GM19240 (cell line): ENCODE measurements at regions not wholly inside any gene's neighbourhood (a gene's known extent, or its start where the extent isn't known, plus 50 kb on each side); places are given as distances from the start of the nearest gene placed in this dataset.
"Not testable (repeated sequence)": the region's sequence is repeated elsewhere in the genome, so short reads cannot be mapped to it uniquely, and the experiment has no call there.

Source experiments
- DNase-seq: peaks from one replicate; pipeline ENCODE4 v3.0.0; 2011; ENCODE audit warnings: low spot score; ENCODE audit not compliant: insufficient read length

DNA sequence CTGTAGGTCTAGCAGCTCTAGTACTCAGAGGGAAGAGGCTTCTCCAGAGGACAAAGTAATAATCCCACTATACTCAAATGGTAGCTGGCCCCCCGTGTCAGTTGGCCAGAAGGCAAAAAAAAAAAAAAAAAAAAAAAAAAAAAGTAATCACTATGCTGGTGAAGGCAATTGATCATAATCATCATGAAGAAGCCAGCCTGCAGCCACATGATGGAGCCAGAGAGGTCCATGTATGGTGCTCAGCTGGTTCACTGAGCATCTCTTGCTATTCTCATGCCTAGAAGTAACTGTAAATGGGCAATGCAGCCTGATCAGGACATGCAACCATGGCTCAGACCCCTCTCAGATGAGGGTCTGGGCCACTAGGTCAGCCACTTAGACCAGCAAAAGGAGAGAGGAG, 378.8 kb downstream of the MED13L start:
- DNase-seq: no peak

DNA sequence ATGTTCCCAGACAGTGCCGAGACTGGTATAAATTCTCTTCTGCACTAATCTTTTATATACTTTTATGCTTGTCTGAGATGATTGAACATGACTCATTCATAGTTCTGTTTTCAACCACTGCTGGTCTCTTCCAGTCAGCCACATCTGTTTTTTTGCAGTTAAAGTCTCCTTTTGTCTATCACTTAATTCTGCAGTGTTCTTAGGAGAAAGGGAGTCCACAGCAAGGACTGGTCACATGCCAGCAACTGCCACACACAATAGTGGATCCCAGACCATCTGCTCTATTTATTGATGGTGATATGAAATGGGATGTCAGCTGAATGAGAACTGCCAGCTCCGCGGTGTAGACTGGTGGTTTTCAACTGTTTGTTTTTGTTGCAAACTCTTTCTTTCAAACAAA, 379.8 kb downstream of the MED13L start:
- DNase-seq: no peak

DNA sequence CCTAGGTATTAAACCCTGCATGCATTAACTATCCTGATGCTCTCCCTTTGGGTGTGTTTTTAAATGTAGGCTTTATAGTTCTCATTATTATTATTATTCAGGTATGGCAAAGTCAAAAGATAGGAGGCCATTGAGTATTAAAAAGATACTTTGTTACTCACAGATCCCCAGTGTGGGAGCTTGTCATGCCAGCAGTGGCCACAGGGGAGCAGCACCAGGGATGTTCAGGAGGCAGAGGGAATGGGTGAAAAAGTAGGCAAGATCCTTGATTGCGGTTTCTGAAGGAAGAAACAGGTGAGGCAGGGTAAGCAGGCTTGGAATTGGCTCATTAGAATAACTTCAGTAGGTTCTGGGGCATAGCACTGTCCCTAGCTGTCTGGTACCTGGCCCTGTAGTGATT, 382.2 kb downstream of the MED13L start:
- no peak for DNase-seq

DNA sequence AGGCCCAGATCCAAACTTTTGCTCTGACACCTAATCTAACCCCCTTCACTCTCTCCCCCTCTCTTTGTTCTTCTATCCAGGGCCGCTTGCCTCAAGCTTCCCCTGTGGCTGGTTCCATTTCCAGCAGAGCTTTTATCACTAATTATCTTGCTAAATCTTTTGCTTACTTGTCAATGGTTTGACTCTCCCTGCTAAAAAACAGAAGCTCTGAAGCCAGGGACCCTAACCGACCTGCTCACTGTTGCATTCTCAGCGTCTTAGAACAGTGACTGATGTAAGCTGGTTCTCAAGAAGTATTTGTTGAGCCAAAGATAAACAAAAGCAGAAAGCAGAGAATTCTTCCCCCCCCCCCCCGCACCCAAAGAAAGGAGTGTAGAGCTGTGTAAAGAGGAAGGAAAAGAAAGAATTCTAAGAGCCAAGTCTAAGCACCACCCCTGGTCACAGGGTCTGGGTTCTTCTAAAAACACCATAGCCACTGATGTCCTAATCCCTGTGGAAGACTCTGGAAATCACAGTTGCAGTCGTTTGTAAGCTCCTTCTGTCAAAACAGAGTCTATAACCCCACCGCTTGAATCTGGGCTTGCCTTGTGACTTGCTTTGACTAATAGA, 385.8 kb downstream of the MED13L start:
- DNase-seq: no peak

DNA sequence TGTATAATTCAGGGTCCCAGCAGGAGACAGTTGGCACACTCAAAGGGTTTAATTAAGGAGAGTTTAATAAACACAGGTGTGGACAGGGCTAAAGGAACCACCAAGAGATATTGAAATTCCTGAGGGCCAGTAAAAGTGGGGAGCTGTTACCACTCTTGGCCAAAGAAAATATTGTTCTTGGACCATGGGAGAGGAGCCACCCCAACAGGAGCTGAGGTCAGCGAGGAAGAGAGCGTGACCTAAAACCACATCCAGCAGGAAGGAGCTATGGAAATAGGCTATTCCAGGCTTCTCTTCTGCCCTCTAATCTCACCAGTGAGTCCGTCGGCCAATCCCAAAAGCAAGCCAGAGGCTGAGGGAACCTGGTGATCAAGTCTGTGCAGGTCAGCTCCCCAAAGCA, 390.8 kb downstream of the MED13L start:
- DNase-seq: no peak

DNA sequence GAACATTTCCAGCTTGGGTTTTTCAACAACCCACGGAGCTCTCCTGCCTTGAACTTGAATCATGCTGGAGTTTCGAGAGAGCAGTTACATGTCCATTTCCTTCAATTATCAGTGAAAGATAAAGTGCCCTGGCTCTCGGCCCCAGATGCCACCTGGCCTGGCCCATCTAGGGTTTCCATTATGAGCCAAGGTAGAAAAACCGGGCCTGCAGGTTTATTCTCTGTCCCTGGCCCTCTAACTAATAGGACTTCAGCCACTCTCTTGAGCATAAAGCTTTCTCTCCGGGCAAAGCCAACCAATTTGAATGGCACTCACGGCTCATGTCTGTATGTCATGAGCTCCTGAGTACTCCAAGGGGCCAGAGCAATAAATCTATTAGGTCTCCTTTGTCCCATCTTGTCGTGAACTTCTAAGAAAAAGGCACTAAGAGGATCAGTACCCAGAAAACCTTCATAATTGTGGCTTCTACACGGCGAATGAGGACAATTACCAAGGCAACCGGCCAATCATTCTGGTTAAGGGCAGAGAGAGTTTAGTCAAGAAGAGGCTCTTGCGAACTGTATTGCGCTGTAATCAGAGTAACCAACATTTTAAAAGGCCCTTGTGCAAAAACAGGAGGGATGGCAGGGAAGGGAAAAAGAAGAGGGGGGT, 392.3 kb downstream of the MED13L start:
- DNase-seq: no peak

DNA sequence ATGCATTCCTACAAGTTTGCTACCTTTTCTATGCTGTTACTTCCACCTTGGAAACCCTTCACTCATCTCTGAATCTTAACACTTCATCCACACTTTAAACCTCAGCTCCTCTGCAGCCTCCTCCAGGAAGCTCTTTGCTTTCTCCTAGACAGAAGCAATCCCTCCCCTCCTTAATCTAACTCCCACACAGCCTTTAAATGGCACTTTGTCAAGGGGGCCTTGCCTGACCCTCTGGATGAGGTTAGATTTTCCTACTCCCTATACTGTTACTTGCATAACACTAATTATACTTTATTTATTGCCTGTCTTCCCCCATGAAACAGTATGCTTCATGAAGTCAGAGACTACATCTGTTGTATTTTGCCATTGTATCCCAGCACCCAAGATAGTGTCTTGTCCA, 394.6 kb downstream of the MED13L start:
- no peak for DNase-seq

DNA sequence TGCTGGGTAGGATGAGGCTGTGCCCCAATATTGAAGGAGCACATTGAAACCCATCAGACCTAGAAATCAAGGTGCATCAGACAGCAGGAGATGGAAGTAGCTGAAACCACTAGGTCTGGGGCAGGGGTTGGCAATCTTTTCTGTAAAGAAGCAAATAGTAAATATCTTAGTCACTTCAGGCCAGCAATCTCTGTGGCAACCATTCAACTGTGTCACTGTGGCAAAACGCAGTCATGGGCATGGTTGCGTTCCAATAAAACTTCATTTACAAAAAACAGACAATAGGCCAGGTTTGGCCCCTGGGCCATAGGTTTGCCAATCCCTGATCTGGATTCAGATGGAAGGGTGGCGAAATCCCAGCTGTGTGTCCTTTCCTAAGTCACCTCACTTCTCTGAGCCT, 397.3 kb downstream of the MED13L start:
- DNase-seq: no peak

DNA sequence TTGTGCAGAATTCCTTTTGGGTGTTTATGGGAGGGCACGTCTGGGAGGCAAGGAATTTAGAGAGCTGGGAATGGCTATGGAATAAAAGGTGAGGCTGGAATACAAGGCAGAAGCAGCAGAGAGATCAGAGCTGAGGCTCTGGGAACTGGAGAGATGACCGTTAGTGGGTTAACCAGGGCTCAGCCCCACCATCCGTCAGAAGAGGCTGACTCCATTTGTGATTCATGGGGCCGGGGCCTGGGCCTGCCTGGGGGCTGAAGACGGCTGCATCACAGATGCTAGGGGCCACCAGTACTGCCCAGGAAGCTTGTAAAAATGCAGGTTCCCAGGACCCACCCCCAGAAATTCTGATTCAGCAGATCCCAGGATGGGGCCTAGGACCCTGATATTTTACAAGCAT, 398.1 kb downstream of the MED13L start:
- no peak for DNase-seq

DNA sequence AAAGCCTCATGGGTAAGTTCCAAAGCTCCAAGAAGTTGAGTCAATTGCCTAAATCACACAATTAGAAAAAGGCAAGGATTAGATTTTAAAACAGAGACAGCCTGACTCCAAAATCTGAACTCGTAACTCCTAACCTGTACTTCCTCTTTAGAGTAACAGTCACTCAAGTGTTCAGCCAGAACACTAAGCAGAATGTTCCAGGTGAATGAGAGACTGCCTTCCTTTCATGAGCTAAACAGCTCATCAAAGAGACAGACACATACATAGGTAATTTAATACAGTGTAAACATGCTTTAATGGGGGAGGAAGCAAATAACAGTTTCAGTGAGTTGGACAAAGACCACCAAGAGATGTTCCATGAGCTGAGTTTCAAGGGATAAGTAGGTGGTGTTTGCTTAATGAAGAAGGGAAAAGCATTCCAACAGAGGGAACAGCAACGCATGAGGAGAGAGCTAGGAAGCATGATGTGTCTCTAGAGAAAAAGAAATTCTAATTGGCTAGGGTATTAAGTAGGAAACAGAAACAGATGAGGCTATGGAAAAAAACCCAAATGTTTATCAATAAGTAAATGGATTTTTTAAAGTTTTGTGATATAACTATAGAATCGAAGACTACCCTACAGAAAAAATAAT, 403.9 kb downstream of the MED13L start:
- no peak for DNase-seq

DNA sequence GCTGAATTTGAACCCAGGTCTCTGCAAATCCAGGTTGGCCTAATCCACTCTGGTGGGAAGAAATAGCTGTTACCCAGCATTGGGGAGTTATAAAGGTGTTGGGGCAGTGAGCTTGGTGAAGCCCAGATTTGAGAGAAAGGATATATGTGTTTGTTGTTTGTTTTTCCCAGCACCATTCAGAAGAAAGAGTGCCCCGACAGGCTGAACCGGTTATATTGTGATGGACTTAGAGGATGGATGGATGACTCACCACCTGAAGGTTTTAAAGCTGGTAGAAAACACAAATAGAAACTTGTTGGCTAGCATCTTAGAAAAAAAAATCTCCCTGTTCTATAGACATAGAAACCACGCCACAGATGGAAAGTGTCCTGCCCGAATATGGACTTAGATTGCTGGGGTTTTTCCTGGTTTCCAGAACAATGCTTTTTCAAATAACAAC, 404.6 kb downstream of the MED13L start:
- no peak for DNase-seq

DNA sequence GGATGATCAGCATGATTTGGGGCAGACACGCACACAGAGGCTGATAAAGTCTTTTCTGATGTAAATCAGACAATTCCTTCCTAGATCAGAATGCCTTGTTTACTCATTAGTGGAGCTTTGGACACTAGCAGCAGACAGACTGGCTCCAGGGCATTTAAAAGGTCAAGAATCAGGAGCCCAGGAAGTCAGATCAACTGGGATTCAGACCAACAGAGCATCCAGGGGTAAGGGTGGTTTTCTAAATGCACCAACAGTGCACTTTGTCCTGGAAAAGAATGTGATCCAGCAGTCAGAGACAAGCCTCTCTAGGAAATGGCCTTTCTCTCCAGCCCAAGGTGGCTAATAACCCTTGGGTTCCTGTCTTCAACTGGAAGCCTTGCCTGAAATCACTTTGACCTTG, 405.3 kb downstream of the MED13L start:
- no peak for DNase-seq

DNA sequence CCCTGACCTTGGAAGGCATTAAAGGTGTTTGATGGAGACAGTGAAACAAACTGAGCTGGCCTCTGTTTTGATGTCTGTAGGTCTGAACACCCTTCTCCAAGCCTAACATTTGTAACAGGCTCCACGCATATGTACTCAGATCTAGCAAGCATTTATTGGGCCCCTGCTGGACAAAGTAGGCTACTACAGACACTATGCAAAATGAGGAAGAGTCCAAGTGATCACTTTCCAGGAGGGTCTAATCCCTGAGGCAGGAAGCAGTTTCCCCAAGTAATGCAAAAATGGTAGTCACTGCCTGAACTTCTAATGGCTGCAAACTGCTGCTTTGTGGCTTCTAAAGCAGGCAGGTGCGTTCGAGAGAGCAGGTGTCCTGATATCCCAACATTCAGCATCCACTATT, 405.8 kb downstream of the MED13L start:
- DNase-seq: peak; percentile 14

DNA sequence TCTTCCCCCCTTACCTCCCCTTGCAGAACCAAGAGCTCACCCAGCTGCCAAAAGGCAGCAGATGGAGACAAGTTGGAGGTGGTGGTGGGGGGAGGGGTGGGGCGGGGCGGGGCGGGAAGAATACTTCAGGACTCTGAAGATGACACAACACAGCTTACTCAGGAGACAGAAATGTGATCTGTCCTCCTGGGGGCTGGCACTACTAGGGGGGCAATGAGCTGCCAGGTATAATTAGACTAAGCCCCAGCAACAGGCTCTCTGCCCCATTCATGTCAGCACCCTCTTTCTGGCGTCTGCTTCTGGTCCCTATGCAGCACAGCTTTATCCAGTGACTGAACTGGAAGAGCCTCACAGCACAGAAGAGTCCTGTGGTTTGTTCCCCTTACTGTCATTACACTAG, 407.0 kb downstream of the MED13L start:
- DNase-seq: no peak

DNA sequence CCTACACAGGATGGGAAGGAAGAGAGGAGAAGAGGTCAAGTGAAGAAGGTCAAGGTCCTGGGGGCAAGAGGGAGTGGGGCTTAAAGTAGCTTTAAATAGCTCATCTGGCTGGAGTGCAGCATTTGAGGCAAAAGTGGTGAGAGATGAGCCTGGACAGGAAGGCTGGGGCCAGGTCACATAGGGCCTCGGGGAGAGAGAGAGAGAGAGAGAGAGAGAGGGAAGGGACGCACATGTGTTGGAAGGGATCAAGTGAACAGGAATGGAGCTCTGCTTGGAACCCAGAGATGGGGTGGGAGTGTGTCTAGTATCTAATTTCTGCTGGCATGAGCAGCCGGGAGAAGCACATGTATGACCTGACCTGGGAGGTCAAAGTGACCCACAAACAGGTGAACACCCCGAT, 407.5 kb downstream of the MED13L start:
- no peak for DNase-seq

DNA sequence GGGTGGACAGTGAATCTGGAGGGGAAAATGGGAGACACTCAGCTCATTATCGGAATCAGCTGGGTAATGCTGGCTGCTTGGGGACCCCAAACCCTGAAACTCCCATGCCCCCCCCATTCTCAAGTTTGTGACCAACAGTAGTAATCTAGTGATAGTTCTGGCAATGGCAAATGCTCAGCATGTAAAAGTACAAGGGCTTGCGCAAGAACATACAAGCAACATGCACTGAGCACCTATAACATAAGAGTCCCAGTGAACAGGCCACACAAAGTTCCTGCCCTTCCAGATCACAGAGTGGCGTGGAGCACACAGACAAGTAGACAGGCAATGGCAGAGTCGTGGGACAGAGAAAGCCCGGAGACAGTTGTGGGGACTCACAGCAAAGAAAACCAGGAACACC, 407.9 kb downstream of the MED13L start:
- DNase-seq: no peak

DNA sequence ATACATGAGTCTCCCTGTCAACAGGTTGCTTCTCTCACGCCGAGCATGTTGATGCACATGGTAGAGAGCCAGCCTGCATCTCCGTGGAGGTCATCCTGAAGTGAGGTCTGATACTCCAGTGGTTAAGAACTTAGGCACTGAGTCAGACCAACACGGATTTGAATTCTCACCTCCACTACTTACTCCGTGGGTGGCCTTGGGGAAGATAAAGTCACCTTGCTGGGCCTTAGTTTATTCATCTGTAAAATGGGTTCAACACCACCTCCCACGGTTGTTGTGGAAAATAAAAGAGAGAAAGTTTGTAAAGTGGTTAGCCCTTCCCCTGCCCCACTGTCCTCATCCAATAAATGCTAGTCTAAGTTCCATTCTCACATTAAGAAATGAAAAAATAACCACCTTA, 408.9 kb downstream of the MED13L start:
- DNase-seq: no peak

DNA sequence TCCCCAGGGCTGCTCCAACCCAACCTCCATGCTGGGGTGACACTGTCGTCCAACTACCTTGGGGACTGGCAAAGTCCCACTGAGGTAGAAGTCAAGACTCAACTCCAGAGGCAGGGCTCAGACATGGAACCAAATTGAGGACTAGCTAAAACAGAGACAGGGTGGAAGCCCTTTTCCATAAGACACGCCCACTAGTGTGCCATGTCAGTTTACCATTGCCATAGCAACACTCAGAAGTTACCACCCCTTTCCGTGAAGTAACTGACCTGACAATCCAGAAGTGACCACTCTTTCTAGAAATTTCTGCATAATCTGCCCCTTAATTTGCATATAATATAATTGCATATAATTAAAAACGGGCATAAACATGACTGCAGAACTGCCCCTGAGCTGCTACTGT, 409.6 kb downstream of the MED13L start:
- DNase-seq: no peak

DNA sequence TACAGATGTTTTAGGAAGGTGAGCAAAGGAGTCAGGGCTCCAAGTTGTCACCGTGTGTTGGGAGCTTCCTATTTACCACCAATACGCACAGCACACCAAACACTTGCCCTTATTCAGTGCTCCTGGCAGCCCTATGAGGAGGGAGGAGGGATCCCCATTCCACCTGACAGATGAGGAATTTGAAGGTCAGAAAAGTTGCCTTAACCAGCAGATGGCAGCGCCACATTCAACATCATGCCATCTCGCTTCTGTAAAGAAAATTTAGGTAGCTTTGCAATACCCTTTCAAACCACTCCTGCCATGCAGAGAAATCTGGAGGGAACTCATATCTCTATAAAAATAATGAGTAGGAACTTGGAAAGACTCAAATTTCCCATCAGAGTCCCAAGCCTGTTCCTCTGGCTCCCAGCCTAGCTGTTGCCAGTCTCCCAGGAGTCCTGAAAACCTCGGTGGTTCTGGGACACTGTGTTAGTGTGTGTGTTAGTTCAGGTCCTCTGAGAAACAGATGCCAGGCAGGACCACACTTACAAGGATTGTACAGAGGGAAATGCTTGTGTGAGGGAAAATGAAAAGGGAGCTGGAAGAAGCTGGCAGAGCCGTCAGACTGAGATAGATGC, 410.5 kb downstream of the MED13L start:
- DNase-seq: no peak

DNA sequence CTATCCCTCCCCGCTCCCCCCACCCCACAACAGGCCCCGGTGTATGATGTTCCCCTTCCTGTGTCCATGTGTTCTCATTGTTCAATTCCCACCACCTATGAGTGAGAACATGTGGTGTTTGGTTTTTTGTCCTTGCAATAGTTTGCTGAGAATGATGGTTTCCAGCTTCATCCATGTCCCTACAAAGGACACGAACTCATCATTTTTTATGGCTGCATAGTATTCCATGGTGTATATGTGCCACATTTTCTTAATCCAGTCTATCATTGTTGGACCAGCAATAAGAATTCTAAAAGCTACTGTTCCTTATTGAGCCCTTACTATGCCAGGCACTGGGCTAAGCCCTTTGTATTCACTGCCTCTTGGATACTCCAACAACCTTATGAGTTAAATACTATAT, 411.2 kb downstream of the MED13L start:
- DNase-seq: not testable (repeated sequence)

DNA sequence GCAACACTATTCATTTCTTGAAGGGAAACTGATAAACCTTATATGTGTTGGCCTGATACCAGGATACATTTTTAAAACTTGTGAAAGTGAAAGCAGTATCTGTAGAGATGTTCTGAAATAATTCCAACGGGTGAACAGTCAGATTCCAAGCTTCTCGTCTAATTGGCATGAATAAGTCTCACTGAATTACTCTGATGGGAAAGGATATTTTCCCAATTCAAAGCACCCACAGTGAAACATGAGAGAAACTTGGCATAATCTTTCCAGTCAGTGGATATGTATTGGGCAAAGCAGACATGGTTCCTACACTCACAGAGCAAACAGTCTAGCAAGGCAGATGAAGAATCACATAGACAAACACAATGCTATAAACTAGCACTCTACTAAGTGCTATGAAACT, 413.1 kb downstream of the MED13L start:
- no peak for DNase-seq

DNA sequence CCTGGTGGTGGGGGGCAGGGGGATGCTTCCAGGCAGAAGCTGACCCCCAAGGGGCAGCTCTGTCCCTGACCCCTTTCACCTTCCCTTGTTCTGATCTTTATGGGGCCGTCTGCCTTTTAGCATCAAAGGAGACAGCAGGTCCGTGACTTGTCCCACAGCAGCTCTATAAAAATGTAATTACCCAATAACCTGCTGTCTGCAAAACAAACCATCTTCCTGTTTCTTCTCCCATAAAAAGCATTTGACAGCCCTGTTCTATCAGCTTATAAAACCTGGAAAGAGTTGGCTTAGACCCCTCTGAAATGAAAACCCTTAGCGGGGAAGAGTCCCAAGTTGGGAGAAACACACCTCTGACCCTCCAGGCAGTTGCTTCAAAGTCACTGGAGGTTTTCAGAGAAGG, 416.9 kb downstream of the MED13L start:
- DNase-seq: no peak

DNA sequence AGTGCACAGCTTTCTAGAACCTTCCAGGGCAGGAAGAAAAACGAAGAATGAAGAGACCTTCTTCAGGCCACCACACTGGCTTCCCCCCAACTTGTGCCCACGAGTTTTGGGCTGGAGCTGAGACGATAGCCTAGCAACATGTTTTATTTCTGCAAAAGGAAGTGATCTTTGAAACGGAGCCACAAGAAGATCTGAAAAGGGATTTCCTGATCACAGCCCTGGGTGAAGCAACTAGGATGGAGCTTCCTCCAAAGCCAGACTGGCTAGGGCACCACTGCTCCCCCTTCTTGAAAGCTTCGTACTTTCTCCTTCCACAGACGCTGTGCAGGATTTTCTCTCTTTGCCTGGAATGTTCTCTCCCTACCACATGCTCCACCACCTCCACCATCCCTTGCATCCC, 418.3 kb downstream of the MED13L start:
- DNase-seq: no peak
